BJ (cell line): ENCODE measurements at regions not wholly inside any gene's neighbourhood (a gene's known extent, or its start where the extent isn't known, plus 50 kb on each side); places are given as distances from the start of the nearest gene placed in this dataset.

Source experiments
- CTCF ChIA-PET: fragments of 350-600 bp; formaldehyde crosslinking; extraction: SDS; loops from one replicate; lab custom pipeline; 2021; ENCODE audit warnings: antibody characterized with exemption, inconsistent platforms; lab: Yijun Ruan, JAX
- POLR2A ChIA-PET: fragments of 300-600 bp; sonication (Branson Sonifier 250); formaldehyde crosslinking; extraction: SDS; loops from one replicate; lab custom pipeline; 2021; ENCODE audit warnings: antibody characterized with exemption; lab: Charles Lee
- DNase-seq: peaks from one replicate; pipeline ENCODE4 v3.0.0-alpha.2; 2011; ENCODE audit warnings: low read depth
- H3K27me3 ChIP-seq: 2 replicates; pipeline ENCODE4 v1.6.0; 2011; ENCODE audit warnings: low read length; ENCODE audit not compliant: control insufficient read depth, insufficient read depth
- H3K36me3 ChIP-seq: 2 replicates; pipeline ENCODE4 v1.5.1; 2011; ENCODE audit warnings: low read length; ENCODE audit not compliant: control insufficient read depth, insufficient read depth
- H3K4me3 ChIP-seq: 2 replicates; pipeline ENCODE4 v1.5.1; 2011; ENCODE audit warnings: low read depth, mild to moderate bottlenecking, control low read depth, low read length
- CTCF ChIP-seq: IDR thresholded peaks from 2 replicates; pipeline ENCODE4 v1.5.1; 2011; ENCODE audit warnings: low read depth, mild to moderate bottlenecking, control low read depth, inconsistent platforms, low read length, moderate library complexity; ENCODE audit not compliant: insufficient read depth

GRCh38 chr14:44383636-44384035, 123.4 kb downstream of the FSCB start:
- Histone ChIP-seq H3K4me3 (no peak overlapping the region), H3K36me3 (no peaks in the 10 kb centered on the region), H3K27me3 (no peaks in the 10 kb centered on the region)
- no peak for TF ChIP-seq CTCF
- ChIA-PET POLR2A (no interaction called here), CTCF (interaction anchor here (1.0 kb wide), 1 partner anchor 12 kb away, joined by 3 read pairs; no protein-coding TSS in a partner anchor)
- no peak for DNase-seq

DNA sequence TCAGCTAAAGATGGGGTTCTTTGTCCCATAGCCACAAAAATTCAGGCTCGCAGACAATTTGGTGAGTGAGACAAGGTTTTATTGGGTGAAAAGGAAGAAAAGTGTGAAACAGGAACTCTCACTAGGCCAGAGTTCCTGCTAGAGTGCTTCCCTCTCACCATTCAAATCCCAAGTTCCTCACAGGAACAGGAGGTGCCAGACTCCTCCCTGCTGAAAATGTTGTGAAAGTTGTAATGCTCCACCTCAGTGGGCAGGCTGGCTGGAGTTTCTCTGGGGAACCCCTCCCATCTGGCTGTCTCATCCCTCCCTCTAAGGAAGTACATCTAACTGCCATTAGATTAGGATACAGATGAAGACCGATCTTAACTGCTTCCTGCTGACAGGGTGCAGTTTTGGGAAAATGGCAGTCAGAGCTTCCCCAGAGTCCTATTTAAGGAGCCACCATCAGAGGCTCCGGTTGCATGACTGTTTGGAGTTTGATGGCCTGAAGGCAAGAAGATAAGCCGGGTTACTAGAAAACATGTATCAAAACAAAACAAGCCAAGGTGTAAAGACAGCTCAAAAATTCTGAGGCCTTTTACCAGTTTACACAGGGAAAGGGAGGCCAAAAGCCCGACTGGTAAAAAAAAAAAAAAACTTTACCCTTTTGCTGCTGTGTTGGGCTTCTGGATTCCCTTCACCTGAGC, 127.6 kb downstream of the FSCB start:
- DNase-seq, result no peak
- no peak overlapping the region for H3K4me3 ChIP-seq
- TF ChIP-seq CTCF, result no peak
- CTCF ChIA-PET, result interaction anchor here (0.6 kb wide), 1 partner anchor 234 kb away, joined by 4 read pairs; no protein-coding TSS in a partner anchor
- POLR2A ChIA-PET, result no interaction called here
- H3K27me3 ChIP-seq, result no peaks in the 10 kb centered on the region
- H3K36me3 ChIP-seq, result no peaks in the 10 kb centered on the region

GRCh38 chr14:44374906-44375305, 132.2 kb downstream of the FSCB start:
- Histone ChIP-seq H3K27me3 (no peaks in the 10 kb centered on the region), H3K4me3 (no peak overlapping the region), H3K36me3 (no peaks in the 10 kb centered on the region)
- no peak for DNase-seq
- ChIA-PET POLR2A (no interaction called here), CTCF (no interaction called here)
- TF ChIP-seq CTCF, result no peak

- no peak overlapping the region for H3K4me3 ChIP-seq
- no peak for DNase-seq
- ChIA-PET CTCF (no interaction called here), POLR2A (no interaction called here)
- no peaks in the 10 kb centered on the region for H3K27me3 ChIP-seq
- TF ChIP-seq CTCF, result no peak
- H3K36me3 ChIP-seq, result no peaks in the 10 kb centered on the region
Measured at GRCh38 chr14:44372807-44373489, 134.1 kb downstream of the FSCB start.

GRCh38 chr14:44372231-44372630, 134.9 kb downstream of the FSCB start:
- ChIA-PET POLR2A (no interaction called here), CTCF (no interaction called here)

More at GRCh38 chr14:44372231-44372630, 134.9 kb downstream of the FSCB start:
- Histone ChIP-seq H3K27me3 (no peaks in the 10 kb centered on the region), H3K4me3 (no peak overlapping the region), H3K36me3 (no peaks in the 10 kb centered on the region)
- DNase-seq, result no peak
- TF ChIP-seq CTCF, result no peak
